ENCODE measurements at regions not wholly inside any gene's neighbourhood (a gene's known extent, or its start where the extent isn't known, plus 50 kb on each side); places are given as distances from the start of the nearest gene placed in this dataset.

- no peak for TF ChIP-seq CTCF (IDR thresholded peaks at IDR 0.05)
- TF ChIP-seq EZH2phosphoT487 (IDR thresholded peaks at IDR 0.05): no peak
Observed at GRCh38 chr4:152244659-152245058, 291.2 kb downstream of the FBXW7 start.
